Rectal smooth muscle tissue (tissue), 1 donor: ENCODE measurements at regions not wholly inside any gene's neighbourhood (a gene's known extent, or its start where the extent isn't known, plus 50 kb on each side); places are given as distances from the start of the nearest gene placed in this dataset.
"Not testable (repeated sequence)": the region's sequence is repeated elsewhere in the genome, so short reads cannot be mapped to it uniquely, and the experiment has no call there.

Experiments used
- H3K27ac ChIP-seq: one replicate; pipeline ENCODE4 v1.7.0; 2013; ENCODE audit warnings: low read depth, low read length, inconsistent platforms
- H3K27me3 ChIP-seq: one replicate; pipeline ENCODE4 v1.7.0; 2013; ENCODE audit warnings: low read length; ENCODE audit not compliant: control insufficient read depth, insufficient read depth
- H3K36me3 ChIP-seq: one replicate; pipeline ENCODE4 v1.7.0; 2013; ENCODE audit warnings: low read length; ENCODE audit not compliant: control insufficient read depth, insufficient read depth
- H3K4me1 ChIP-seq: one replicate; pipeline ENCODE4 v1.7.0; 2013; ENCODE audit warnings: low read length; ENCODE audit not compliant: control insufficient read depth, insufficient read depth
- H3K4me3 ChIP-seq: one replicate; pipeline ENCODE4 v1.7.0; 2013; ENCODE audit warnings: low read length
- H3K9ac ChIP-seq: one replicate; pipeline ENCODE4 v1.7.0; 2013; ENCODE audit warnings: low read length

DNA sequence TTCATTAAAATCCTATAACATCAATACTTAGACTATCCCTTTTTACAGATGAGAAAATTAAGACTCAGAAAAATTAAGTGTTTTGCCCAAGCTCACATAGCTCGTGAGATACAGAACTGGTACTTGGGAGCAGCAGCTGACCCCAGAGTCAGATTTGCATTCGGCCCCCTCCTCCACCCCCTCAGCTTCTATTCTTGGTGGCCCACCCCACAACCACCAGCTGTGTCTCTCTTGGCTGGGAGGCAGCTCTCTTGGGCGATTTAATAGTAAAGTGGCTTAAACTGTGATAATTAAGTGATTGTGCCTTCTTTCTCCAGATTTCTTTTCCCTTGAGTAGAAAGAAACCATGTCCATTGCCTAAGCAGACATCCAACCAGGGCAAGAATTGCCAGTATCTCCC, 203.6 kb upstream of the PDZRN3 start:
- Histone ChIP-seq H3K9ac (no peak overlapping the region), H3K36me3 (no peaks in the 10 kb centered on the region), H3K27me3 (no peaks in the 10 kb centered on the region), H3K4me1 (peaks cover 5% of the 10 kb centered on the region), H3K4me3 (no peak overlapping the region), H3K27ac (peak overlapping the region; percentile 41)

DNA sequence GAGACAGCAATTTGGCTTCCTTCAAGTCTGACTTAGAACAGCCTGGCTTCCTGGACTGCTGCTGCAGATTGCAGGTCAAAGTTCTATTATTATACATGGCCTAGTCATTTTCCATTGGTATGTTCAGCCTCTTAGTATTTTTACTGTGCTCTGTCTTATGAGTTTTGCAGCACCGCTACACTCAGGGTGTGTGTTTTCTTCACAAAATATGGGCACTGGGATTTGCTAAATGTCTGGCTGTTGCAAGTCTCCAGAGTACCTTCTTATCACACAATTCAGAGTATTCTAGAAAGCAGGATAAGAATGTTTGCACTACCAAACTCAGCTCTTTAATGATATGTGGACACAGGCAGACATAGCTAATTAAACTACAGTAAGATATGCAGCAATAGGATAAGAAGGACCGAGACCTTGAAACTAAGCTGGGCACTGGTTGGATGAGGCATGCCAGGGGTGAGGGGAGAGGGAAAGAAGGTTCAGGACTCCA, 203.0 kb upstream of the PDZRN3 start:
- no peaks in the 10 kb centered on the region for H3K36me3 ChIP-seq
- H3K27ac ChIP-seq, result peak overlapping the region; percentile 17
- H3K9ac ChIP-seq, result no peak overlapping the region
- peaks cover 5% of the 10 kb centered on the region for H3K4me1 ChIP-seq
- H3K27me3 ChIP-seq, result no peaks in the 10 kb centered on the region
- no peak overlapping the region for H3K4me3 ChIP-seq

DNA sequence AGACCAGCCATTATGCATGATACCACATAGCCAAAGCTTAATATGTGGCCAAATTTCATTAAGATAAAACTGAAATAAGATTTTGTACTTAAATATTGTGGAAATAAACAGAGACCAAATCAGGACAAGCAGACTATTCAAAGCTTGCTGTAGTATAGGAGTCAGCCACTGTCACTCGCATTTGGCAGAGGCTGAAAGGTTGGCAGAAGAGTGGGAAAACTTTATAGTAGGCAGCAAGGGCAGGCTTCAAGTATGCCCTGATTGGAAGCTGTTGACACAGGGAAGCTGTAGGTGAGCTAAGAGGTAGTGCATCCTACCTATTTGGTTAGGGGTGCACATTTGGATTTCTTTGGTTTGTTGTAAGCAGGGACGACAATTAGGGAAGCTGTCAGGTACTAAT, 202.5 kb upstream of the PDZRN3 start:
- peak overlapping the region; percentile 17 for H3K27ac ChIP-seq
- no peaks in the 10 kb centered on the region for H3K36me3 ChIP-seq
- peaks cover 5% of the 10 kb centered on the region for H3K4me1 ChIP-seq
- H3K4me3 ChIP-seq, result no peak overlapping the region
- no peak overlapping the region for H3K9ac ChIP-seq
- H3K27me3 ChIP-seq, result no peaks in the 10 kb centered on the region

DNA sequence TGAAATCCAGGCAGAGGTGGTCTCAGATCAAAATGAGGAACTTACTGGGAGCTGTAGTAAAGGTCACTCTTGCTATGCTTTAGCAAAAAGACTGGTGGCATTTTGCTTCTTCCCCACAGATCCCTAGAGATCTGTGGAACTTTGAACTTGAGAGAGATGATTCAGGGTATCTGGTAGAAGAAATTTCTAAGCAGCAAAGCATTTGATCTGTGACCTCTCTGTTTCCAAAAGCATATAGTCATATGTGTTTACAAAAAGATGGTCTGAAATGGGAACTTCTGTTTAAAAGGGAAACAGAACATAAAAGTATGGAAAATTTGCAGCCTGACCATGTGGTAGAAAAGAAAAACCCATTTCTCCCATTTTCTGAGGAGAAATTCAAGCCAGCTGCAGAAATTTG, 196.2 kb upstream of the PDZRN3 start:
- not testable (repeated sequence) for H3K27me3 ChIP-seq, H3K4me1 ChIP-seq, H3K36me3 ChIP-seq, H3K4me3 ChIP-seq, H3K9ac ChIP-seq, H3K27ac ChIP-seq

- H3K27ac ChIP-seq, result no peak overlapping the region
- no peak overlapping the region for H3K4me3 ChIP-seq
- no peaks in the 10 kb centered on the region for H3K36me3 ChIP-seq
- H3K9ac ChIP-seq, result no peak overlapping the region
- H3K4me1 ChIP-seq, result no peaks in the 10 kb centered on the region
- no peaks in the 10 kb centered on the region for H3K27me3 ChIP-seq
Measured at GRCh38 chr3:73820431-73820830, 195.7 kb upstream of the PDZRN3 start.

DNA sequence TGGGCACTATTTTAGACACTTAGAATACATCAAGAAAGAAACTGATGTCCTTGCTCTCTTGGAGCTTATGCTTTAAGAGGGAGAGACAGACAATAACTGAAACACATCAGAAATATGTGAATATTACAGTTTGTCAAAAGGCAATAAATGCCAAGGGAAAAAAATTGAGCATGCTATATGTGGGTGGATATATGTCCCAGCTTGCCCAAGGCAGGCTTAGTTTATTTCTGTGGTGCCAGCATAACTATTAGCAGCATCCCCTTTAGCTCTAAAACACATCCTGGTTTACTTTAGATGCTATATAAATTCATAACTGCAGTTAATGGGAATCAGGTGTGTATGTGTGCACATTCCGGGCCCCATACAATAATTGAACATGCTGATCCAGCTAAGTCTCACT, 191.2 kb upstream of the PDZRN3 start:
- Histone ChIP-seq H3K4me3 (no peak overlapping the region), H3K27me3 (no peaks in the 10 kb centered on the region), H3K36me3 (no peaks in the 10 kb centered on the region)

DNA sequence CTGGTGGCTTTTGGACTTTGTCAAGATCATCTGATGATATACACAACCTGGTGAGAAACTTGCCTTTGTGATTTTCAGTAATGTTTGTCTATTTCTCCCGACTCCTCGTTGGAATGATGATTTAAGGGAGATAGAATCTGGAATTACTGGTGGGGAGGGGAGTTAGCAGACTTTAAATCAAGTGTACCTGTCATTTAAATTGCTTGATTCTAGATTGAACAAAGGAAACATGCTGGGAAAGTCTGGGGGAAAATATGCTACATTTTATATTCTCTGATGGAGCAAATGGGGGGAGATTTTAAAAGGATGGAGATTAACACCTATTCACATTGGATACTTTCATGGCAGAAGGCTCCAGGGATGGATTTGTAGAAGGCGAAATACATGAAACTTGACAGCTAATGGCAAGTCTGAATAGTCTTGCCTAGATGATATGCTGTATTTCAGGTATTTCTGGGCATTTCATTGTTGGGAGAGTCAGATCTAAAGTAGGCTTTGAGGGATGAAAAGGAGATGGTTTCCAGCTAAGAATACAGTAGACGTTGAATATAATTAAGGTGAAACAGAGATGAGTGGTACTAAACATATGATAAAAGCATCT, 189.1 kb upstream of the PDZRN3 start:
- no peak overlapping the region for H3K27ac ChIP-seq
- no peaks in the 10 kb centered on the region for H3K36me3 ChIP-seq
- H3K4me3 ChIP-seq, result no peak overlapping the region
- no peaks in the 10 kb centered on the region for H3K27me3 ChIP-seq
- no peaks in the 10 kb centered on the region for H3K4me1 ChIP-seq
- H3K9ac ChIP-seq, result no peak overlapping the region

More for the DNA sequence above, 191.2 kb upstream of the PDZRN3 start:
- Histone ChIP-seq H3K9ac (no peak overlapping the region), H3K4me1 (no peaks in the 10 kb centered on the region), H3K27ac (no peak overlapping the region)

- Histone ChIP-seq H3K4me3 (no peak overlapping the region), H3K9ac (no peak overlapping the region), H3K4me1 (no peaks in the 10 kb centered on the region), H3K27ac (no peak overlapping the region), H3K27me3 (no peaks in the 10 kb centered on the region), H3K36me3 (no peaks in the 10 kb centered on the region)
Measured at GRCh38 chr3:73813291-73813690, 188.6 kb upstream of the PDZRN3 start.

GRCh38 chr3:73812054-73812453, 187.3 kb upstream of the PDZRN3 start:
- no peaks in the 10 kb centered on the region for H3K36me3 ChIP-seq
- H3K27me3 ChIP-seq, result no peaks in the 10 kb centered on the region
- H3K4me1 ChIP-seq, result no peaks in the 10 kb centered on the region
- no peak overlapping the region for H3K9ac ChIP-seq
- no peak overlapping the region for H3K4me3 ChIP-seq
- H3K27ac ChIP-seq, result no peak overlapping the region

DNA sequence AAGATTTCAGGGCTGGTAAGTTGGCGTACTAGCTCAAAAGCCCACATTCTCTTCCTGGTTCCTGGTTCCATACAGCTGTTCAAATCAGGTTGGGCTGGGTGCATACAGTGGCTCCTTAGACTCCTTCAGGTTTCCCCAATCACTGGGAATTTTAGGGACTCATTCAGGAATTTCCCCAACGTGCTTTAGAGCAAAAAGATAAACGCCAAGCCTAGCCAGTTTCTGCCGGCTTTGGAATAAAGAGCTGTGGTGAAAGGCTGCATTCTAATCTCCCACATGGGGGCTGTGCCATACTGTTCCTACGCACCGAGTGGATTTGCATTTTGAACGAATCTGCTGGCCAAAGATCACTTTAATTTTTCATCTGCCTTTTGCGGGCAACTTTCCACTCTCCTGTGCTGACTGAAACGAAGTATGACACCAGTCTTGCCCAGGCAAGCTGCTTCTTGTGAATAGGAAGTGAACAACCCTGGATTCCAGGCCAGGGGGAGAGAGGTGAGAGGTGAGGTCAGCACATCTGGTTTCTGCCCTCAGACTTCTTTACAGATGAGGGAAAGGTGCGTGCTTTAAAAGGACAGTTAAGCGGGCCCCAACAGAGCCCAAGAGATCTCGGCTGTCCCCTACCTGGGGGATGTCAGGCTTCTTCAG, 184.2 kb upstream of the PDZRN3 start:
- Histone ChIP-seq H3K9ac (no peak overlapping the region), H3K4me1 (no peaks in the 10 kb centered on the region), H3K36me3 (no peaks in the 10 kb centered on the region), H3K4me3 (no peak overlapping the region), H3K27ac (no peak overlapping the region), H3K27me3 (no peaks in the 10 kb centered on the region)

GRCh38 chr3:73805435-73805834, 180.7 kb upstream of the PDZRN3 start:
- Histone ChIP-seq H3K4me3 (no peak overlapping the region), H3K4me1 (no peaks in the 10 kb centered on the region), H3K27me3 (no peaks in the 10 kb centered on the region), H3K9ac (no peak overlapping the region), H3K36me3 (no peaks in the 10 kb centered on the region), H3K27ac (no peak overlapping the region)

- Histone ChIP-seq H3K27me3 (no peaks in the 10 kb centered on the region), H3K27ac (no peak overlapping the region), H3K36me3 (no peaks in the 10 kb centered on the region), H3K9ac (no peak overlapping the region), H3K4me1 (no peaks in the 10 kb centered on the region), H3K4me3 (no peak overlapping the region)
Measured at GRCh38 chr3:73804204-73804603, 179.5 kb upstream of the PDZRN3 start.

GRCh38 chr3:73801444-73801843, 176.7 kb upstream of the PDZRN3 start:
- Histone ChIP-seq H3K27me3 (no peaks in the 10 kb centered on the region), H3K4me1 (no peaks in the 10 kb centered on the region), H3K4me3 (no peak overlapping the region), H3K9ac (no peak overlapping the region), H3K36me3 (no peaks in the 10 kb centered on the region), H3K27ac (no peak overlapping the region)
